Fibroblast of lung (primary cell): ENCODE measurements at regions not wholly inside any gene's neighbourhood (a gene's known extent, or its start where the extent isn't known, plus 50 kb on each side); places are given as distances from the start of the nearest gene placed in this dataset.

Experiments used
- DNase-seq, 2 donors: peaks; one replicate each; pipeline versions ENCODE4 v3.0.0 to v3.0.0-alpha.2; 2010; ENCODE audit warnings: low read depth in 2 of 2
- H2AFZ ChIP-seq: 2 replicates; pipeline ENCODE4 v1.5.1; 2012; ENCODE audit warnings: low read length, control low read depth, inconsistent platforms
- H3K27ac ChIP-seq: 2 replicates; pipeline ENCODE4 v1.5.1; 2011; ENCODE audit warnings: low read length, control low read depth; ENCODE audit not compliant: insufficient read depth
- H3K27me3 ChIP-seq: 2 replicates; pipeline ENCODE4 v1.5.1; 2011; ENCODE audit warnings: mild to moderate bottlenecking, low read length; ENCODE audit not compliant: control insufficient read depth, insufficient read depth
- H3K36me3 ChIP-seq: 2 replicates; pipeline ENCODE4 v1.5.1; 2011; ENCODE audit warnings: low read length; ENCODE audit not compliant: control insufficient read depth, insufficient read depth
- H3K4me1 ChIP-seq: 2 replicates; pipeline ENCODE4 v1.5.1; 2011; ENCODE audit warnings: low read length; ENCODE audit not compliant: control insufficient read depth, insufficient read depth; ENCODE audit errors: extremely low read depth
- H3K4me2 ChIP-seq: 2 replicates; pipeline ENCODE4 v1.5.1; 2011; ENCODE audit warnings: low read length, control low read depth; ENCODE audit not compliant: insufficient read depth; ENCODE audit errors: extremely low read depth
- H3K4me3 ChIP-seq, 4 experiments: fragments of 200-600 bp in 1 of 4; sonication (generic) in 1 of 4; replicated peaks in 1 of 4; 2 replicates each; pipeline ENCODE4 v1.5.1; 2011 to 2016; ENCODE audit warnings: low read length in 4 of 4, low read depth in 3 of 4, mild to moderate bottlenecking in 3 of 4, control low read depth in 2 of 4, inconsistent platforms in 1 of 4, mixed read lengths in 1 of 4; ENCODE audit not compliant: insufficient read depth in 1 of 4; ENCODE audit errors: control extremely low read depth in 1 of 4
- H3K79me2 ChIP-seq: 2 replicates; pipeline ENCODE4 v1.5.1; 2012; ENCODE audit warnings: mild to moderate bottlenecking, low read length, inconsistent platforms; ENCODE audit not compliant: control insufficient read depth, insufficient read depth
- H3K9ac ChIP-seq: 2 replicates; pipeline ENCODE4 v1.5.1; 2011; ENCODE audit warnings: mild to moderate bottlenecking, low read length, control low read depth; ENCODE audit not compliant: insufficient read depth
- H3K9me3 ChIP-seq: 2 replicates; pipeline ENCODE4 v1.5.1; 2012; ENCODE audit warnings: low read depth, low read length; ENCODE audit not compliant: control insufficient read depth, insufficient read depth
- H4K20me1 ChIP-seq: 2 replicates; pipeline ENCODE4 v1.5.1; 2011; ENCODE audit warnings: low read length; ENCODE audit not compliant: control insufficient read depth, insufficient read depth; ENCODE audit errors: extremely low read depth
- EZH2 ChIP-seq: IDR thresholded peaks from 2 replicates; pipeline ENCODE4 v1.5.1; 2012; ENCODE audit warnings: low read length, control low read depth, mild to moderate bottlenecking; ENCODE audit errors: missing control alignments
- TF ChIP-seq, protein P1 (sequence below), 2 donors: IDR thresholded peaks in 1 of 2; conservative IDR thresholded peaks in 1 of 2; 1 replicate in 1 of 2; 2 replicates in 1 of 2; pipeline ENCODE4 v1.5.1; 2011 to 2012; ENCODE audit warnings: low read length in 2 of 2, control low read depth in 1 of 2, inconsistent platforms in 1 of 2, low read depth in 1 of 2, mild to moderate bottlenecking in 1 of 2

DNA sequence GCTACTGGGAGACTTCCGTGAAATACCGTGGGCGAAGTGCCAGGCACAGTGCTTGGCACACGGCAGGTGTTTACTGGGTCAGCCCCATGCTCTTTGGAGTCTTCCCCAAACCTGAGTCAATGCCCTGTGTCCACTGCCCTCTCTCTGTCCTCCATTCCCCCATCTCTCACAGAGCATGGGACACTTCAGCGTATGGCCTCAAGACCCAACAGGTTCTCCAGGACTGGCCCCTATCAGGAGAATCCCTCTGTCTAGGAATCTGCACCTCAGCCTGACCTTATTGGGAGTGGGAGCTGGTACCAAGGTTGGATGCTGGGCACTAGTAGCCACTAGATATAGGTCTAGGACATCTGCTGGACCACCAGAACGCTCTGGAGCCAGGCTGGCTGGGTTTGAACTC lies 67.2 kb upstream of the LMO1 start:
- H3K27me3 ChIP-seq = no peaks in the 10 kb centered on the region
- TF ChIP-seq, protein P1, sequence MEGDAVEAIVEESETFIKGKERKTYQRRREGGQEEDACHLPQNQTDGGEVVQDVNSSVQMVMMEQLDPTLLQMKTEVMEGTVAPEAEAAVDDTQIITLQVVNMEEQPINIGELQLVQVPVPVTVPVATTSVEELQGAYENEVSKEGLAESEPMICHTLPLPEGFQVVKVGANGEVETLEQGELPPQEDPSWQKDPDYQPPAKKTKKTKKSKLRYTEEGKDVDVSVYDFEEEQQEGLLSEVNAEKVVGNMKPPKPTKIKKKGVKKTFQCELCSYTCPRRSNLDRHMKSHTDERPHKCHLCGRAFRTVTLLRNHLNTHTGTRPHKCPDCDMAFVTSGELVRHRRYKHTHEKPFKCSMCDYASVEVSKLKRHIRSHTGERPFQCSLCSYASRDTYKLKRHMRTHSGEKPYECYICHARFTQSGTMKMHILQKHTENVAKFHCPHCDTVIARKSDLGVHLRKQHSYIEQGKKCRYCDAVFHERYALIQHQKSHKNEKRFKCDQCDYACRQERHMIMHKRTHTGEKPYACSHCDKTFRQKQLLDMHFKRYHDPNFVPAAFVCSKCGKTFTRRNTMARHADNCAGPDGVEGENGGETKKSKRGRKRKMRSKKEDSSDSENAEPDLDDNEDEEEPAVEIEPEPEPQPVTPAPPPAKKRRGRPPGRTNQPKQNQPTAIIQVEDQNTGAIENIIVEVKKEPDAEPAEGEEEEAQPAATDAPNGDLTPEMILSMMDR (conservative IDR thresholded peaks at IDR 0.05 in 1 of 2, IDR thresholded peaks at IDR 0.05 in 1 of 2; ENCODE audit: low read depth in 1 of 2, low read length in 2 of 2) = no peak
- TF ChIP-seq EZH2 = no peak
- no peak overlapping the region for H2AFZ ChIP-seq
- H4K20me1 ChIP-seq = no peaks in the 10 kb centered on the region
- peaks cover 5% of the 10 kb centered on the region for H3K4me1 ChIP-seq
- no peaks in the 10 kb centered on the region for H3K9me3 ChIP-seq
- no peak overlapping the region for H3K4me3 ChIP-seq
- H3K79me2 ChIP-seq = no peaks in the 10 kb centered on the region
- no peak overlapping the region for H3K4me2 ChIP-seq
- no peak overlapping the region for H3K9ac ChIP-seq
- H3K36me3 ChIP-seq = no peaks in the 10 kb centered on the region
- no peak overlapping the region for H3K27ac ChIP-seq
- DNase-seq = no peak

DNA sequence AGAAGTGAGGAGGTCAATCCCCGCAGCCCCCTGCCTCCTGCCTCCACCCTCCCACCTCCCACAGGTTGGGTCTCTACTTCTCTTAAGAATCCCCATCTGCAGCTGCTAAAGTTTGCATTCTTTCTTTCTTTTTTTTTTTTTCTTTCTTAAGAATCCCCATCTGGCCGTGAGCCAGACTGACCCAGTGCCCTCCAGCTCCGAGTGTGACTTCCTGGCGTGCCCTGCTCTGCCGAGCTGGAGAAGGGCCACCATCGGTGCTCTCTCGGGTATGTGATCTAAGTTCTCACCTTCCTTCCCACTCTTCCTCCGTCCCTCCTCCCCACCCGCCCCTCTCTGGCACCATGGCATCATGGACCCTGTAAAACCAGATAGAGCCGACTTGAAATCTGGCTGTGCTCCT lies 66.7 kb upstream of the LMO1 start:
- no peak overlapping the region for H3K9ac ChIP-seq
- no peak overlapping the region for H3K4me3 ChIP-seq
- no peak for DNase-seq
- no peaks in the 10 kb centered on the region for H3K27me3 ChIP-seq
- no peak overlapping the region for H2AFZ ChIP-seq
- no peaks in the 10 kb centered on the region for H3K36me3 ChIP-seq
- no peak overlapping the region for H3K27ac ChIP-seq
- H3K4me2 ChIP-seq = no peak overlapping the region
- no peaks in the 10 kb centered on the region for H3K9me3 ChIP-seq
- H3K4me1 ChIP-seq = peaks cover 5% of the 10 kb centered on the region
- H4K20me1 ChIP-seq = no peaks in the 10 kb centered on the region
- H3K79me2 ChIP-seq = no peaks in the 10 kb centered on the region
- TF ChIP-seq EZH2 = no peak
- TF ChIP-seq, protein P1 (conservative IDR thresholded peaks at IDR 0.05 in 1 of 2, IDR thresholded peaks at IDR 0.05 in 1 of 2; ENCODE audit: low read depth in 1 of 2, low read length in 2 of 2) = no peak

DNA sequence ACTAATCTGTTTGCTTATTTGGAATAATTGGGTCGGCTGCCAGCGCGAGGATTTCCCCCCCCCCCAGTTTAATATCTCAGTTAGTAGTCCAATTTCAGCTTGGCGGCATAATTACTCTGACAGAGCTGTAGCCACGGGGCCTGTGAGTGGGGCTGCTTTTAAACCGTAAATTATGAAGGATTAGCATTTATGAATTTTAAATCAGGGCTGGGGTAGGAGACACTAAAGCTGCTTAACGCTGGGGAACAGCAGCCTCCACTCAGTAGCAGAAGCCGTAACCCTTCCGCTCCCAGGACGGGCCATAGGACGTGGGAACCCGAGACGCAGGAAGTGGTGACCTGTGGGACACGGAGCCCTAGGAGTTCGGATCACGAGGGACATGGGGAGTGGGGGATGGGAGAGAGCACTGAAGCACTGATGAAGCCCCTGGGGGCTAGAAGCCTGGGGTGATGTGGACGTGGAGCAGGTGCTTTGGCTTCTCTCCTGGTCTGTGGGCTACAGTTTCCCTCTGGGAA lies 66.2 kb upstream of the LMO1 start:
- no peak overlapping the region for H3K4me3 ChIP-seq
- H3K4me1 ChIP-seq = peaks cover 5% of the 10 kb centered on the region
- no peak overlapping the region for H3K4me2 ChIP-seq
- TF ChIP-seq, protein P1 (conservative IDR thresholded peaks at IDR 0.05 in 1 of 2, IDR thresholded peaks at IDR 0.05 in 1 of 2; ENCODE audit: low read depth in 1 of 2, low read length in 2 of 2) = no peak
- TF ChIP-seq EZH2 = no peak
- H3K27me3 ChIP-seq = no peaks in the 10 kb centered on the region
- no peak overlapping the region for H3K27ac ChIP-seq
- no peaks in the 10 kb centered on the region for H3K9me3 ChIP-seq
- H4K20me1 ChIP-seq = no peaks in the 10 kb centered on the region
- H3K36me3 ChIP-seq = no peaks in the 10 kb centered on the region
- no peak overlapping the region for H3K9ac ChIP-seq
- H3K79me2 ChIP-seq = no peaks in the 10 kb centered on the region
- no peak overlapping the region for H2AFZ ChIP-seq
- no peak for DNase-seq
